ENCODE measurements at regions not wholly inside any gene's neighbourhood (a gene's known extent, or its start where the extent isn't known, plus 50 kb on each side); places are given as distances from the start of the nearest gene placed in this dataset.
"Not testable (repeated sequence)": the region's sequence is repeated elsewhere in the genome, so short reads cannot be mapped to it uniquely, and the experiment has no call there.

GRCh38 chr16:70037913-70038312 lies 76.2 kb upstream of the PDPR start:
- TF ChIP-seq CTCF, POLR2A (IDR thresholded peaks at IDR 0.05): not testable (repeated sequence)

Data from right lobe of liver (tissue), 4 donors.